HepG2 (cell line): ENCODE measurements at regions not wholly inside any gene's neighbourhood (a gene's known extent, or its start where the extent isn't known, plus 50 kb on each side); places are given as distances from the start of the nearest gene placed in this dataset.

ENCODE experiments used
- CSRNP2 ChIP-seq: sonication (generic); formaldehyde crosslinking; conservative IDR thresholded peaks from 2 replicates; pipeline ENCODE4 v1.8.0; 2022; ENCODE audit warnings: low read depth, missing genetic modification reagents
- CTCF ChIP-seq: sonication (generic); formaldehyde crosslinking; IDR thresholded peaks from 2 replicates; pipeline ENCODE4 v1.5.0; 2020; ENCODE audit warnings: mild to moderate bottlenecking, missing genetic modification reagents, moderate library complexity
- EZH2 ChIP-seq: conservative IDR thresholded peaks from 2 replicates; pipeline ENCODE4 v1.6.1; 2012; ENCODE audit warnings: mild to moderate bottlenecking, low read depth, low read length, moderate library complexity
- MXI1 ChIP-seq: IDR thresholded peaks from 3 replicates; pipeline ENCODE4 v1.6.1; 2012; ENCODE audit warnings: low read depth, low read length, inconsistent platforms, borderline replicate concordance
- MYNN ChIP-seq: sonication (generic); formaldehyde crosslinking; IDR thresholded peaks from 2 replicates; pipeline ENCODE4 v1.4.0; 2020; ENCODE audit warnings: mild to moderate bottlenecking, low read depth, missing genetic modification reagents
- SMYD3 ChIP-seq: sonication (generic); formaldehyde crosslinking; IDR thresholded peaks from 2 replicates; pipeline ENCODE4 v1.8.1; 2023; ENCODE audit warnings: mild to moderate bottlenecking, missing genetic modification reagents
- SRF ChIP-seq: IDR thresholded peaks from 2 replicates; pipeline ENCODE4 v1.6.1; 2011; ENCODE audit warnings: mild to moderate bottlenecking, low read depth, low read length, moderate library complexity
- SUZ12 ChIP-seq: fragments of 150-350 bp; IDR thresholded peaks from 2 replicates; pipeline ENCODE4 v1.6.1; 2014; ENCODE audit warnings: low read depth, low read length
- ZNF749 ChIP-seq: sonication (generic); formaldehyde crosslinking; IDR thresholded peaks from 2 replicates; pipeline ENCODE4 v1.8.0; 2022; ENCODE audit warnings: mild to moderate bottlenecking, missing genetic modification reagents, moderate library complexity, borderline replicate concordance
- TF ChIP-seq, protein P1 (sequence below): IDR thresholded peaks from 2 replicates; pipeline ENCODE4 v1.6.1; 2016
- TF ChIP-seq, protein P2 (sequence below): sonication (generic); formaldehyde crosslinking; IDR thresholded peaks from 2 replicates; pipeline ENCODE4 v1.4.0; 2020; ENCODE audit warnings: missing genetic modification reagents

DNA sequence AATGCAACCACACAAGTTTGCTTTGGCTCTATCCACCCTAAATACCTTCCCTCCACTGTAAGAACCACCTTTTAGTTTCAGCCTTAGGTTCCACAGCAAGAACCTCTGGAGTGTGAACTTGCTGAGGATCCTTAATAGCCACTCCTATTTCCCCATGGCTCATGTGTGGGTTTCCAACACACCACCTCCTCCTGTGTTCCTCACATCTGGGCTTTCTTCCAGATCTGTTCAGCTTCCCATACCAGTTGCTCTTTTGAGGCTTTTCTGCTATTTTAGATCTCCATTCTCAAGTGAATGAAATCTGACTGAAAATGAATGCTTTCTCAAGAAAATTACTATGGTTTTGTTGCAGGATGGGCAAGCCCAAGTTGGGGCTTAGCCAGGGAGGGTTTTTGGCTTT lies 104.8 kb upstream of the MIR17HG start:
- no peak for TF ChIP-seq CTCF (CRISPR knock-in tag)
- no peak for TF ChIP-seq SMYD3 (CRISPR knock-in tag)
- no peak for TF ChIP-seq ZNF749
- no peak for TF ChIP-seq EZH2
- no peak for TF ChIP-seq SRF
- TF ChIP-seq MXI1: no peak
- no peak for TF ChIP-seq CSRNP2 (CRISPR knock-in tag)
- TF ChIP-seq, protein P1, sequence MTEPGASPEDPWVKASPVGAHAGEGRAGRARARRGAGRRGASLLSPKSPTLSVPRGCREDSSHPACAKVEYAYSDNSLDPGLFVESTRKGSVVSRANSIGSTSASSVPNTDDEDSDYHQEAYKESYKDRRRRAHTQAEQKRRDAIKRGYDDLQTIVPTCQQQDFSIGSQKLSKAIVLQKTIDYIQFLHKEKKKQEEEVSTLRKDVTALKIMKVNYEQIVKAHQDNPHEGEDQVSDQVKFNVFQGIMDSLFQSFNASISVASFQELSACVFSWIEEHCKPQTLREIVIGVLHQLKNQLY (CRISPR knock-in tag): no peak
- TF ChIP-seq MYNN (CRISPR knock-in tag): no peak
- TF ChIP-seq, protein P2, sequence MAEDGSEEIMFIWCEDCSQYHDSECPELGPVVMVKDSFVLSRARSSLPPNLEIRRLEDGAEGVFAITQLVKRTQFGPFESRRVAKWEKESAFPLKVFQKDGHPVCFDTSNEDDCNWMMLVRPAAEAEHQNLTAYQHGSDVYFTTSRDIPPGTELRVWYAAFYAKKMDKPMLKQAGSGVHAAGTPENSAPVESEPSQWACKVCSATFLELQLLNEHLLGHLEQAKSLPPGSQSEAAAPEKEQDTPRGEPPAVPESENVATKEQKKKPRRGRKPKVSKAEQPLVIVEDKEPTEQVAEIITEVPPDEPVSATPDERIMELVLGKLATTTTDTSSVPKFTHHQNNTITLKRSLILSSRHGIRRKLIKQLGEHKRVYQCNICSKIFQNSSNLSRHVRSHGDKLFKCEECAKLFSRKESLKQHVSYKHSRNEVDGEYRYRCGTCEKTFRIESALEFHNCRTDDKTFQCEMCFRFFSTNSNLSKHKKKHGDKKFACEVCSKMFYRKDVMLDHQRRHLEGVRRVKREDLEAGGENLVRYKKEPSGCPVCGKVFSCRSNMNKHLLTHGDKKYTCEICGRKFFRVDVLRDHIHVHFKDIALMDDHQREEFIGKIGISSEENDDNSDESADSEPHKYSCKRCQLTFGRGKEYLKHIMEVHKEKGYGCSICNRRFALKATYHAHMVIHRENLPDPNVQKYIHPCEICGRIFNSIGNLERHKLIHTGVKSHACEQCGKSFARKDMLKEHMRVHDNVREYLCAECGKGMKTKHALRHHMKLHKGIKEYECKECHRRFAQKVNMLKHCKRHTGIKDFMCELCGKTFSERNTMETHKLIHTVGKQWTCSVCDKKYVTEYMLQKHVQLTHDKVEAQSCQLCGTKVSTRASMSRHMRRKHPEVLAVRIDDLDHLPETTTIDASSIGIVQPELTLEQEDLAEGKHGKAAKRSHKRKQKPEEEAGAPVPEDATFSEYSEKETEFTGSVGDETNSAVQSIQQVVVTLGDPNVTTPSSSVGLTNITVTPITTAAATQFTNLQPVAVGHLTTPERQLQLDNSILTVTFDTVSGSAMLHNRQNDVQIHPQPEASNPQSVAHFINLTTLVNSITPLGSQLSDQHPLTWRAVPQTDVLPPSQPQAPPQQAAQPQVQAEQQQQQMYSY: no peak
- TF ChIP-seq SUZ12: no peak
